HG02763 (cell line): ENCODE measurements at regions not wholly inside any gene's neighbourhood (a gene's known extent, or its start where the extent isn't known, plus 50 kb on each side); places are given as distances from the start of the nearest gene placed in this dataset.

ENCODE experiments used
- ATAC-seq: cut with Tn5 transposase; IDR thresholded peaks from one replicate; pipeline ENCODE4 v1.9.1; 2021; ENCODE audit warnings: mild to moderate bottlenecking, moderate library complexity; ENCODE audit not compliant: unreplicated experiment

GRCh38 chr12:4137015-4137414, 136.5 kb upstream of the CCND2 start:
- no peak for ATAC-seq

GRCh38 chr12:4135919-4136605, 137.5 kb upstream of the CCND2 start:
- peak; percentile 75 for ATAC-seq

DNA sequence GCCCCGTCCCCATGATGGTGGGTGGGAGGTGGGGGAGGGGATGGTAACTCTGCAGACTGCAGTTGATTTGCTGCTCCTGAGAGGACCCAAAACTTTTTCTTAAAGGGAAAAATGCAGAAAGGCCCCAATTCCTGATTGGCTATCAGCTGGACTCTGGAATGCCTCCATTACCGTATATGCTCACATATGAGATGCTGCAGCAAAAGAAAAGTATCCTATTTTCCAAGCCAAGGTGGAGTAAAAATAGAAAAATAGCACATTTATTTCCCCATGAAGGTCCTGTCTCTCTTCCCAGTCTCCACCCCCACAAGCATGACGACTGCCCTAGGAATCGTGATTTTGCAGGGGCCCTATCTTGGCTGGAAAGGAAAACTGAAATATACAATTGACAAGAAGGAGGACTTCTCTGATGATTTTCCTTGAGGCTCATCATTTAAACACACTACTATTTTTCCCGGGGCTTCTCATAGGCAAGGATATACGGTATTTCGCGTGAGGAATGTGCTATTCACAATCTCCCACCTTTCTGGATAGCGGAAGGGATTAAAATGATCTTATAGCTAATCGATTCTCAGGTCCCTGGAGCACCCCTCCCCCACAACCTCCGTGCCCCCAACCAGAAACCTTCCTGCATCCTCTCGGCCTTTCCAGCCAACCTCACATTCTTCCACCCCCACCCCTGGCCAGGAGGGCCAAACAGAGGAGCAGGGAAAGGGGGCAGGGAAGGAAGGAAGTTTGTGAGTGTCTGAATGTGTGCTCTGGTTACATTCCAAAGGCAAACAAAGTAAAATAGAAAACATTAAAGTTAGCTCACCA, 138.9 kb upstream of the CCND2 start:
- no peak for ATAC-seq

- no peak for ATAC-seq
These were observed 139.7 kb upstream of the CCND2 start for GRCh38 chr12:4133636-4134447.

DNA sequence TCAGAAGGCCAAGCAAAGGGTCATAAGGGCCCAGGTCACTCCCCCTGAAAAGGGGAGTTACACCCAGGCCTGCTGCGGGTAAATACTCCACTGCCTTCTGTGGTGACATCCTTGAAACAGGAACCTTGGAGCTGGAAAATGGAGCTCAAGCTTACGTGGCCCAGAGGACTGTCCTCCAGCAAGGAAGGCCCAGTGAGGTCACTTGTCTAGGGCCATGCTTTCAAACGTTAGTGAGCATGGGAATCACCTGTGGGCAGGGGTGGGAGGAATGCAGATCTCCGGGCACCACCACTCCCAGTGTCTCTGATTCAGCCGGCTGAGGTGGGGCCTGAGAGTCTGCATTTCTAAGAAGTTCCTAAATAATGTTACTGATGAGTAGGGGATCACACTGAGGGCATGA, 140.5 kb upstream of the CCND2 start:
- no peak for ATAC-seq

DNA sequence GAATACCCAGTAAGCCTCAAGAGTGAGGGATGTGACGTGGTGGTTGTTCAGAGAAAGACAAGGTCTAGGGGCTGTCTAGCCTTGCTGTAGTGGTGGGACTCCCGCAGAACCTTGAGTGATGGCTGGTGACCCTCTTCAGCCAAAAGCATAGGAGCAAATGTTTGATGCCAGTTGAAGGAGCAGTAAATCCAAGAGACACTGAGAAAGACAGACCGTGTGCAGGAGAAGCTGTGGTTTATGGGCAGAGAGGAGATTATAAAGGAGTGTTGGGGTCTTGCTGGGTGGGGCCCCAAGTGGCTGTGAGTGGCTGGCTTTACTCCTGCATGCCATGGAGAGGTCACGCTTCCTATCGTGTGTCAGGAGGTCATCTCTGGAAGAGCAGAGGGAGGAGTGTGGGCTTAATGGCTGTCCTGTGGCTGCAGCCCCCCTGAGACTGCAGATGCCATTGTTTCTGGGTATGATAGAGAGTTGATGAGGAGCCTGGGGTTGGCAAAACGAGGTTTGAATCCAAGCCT, 152.0 kb upstream of the CCND2 start:
- no peak for ATAC-seq

DNA sequence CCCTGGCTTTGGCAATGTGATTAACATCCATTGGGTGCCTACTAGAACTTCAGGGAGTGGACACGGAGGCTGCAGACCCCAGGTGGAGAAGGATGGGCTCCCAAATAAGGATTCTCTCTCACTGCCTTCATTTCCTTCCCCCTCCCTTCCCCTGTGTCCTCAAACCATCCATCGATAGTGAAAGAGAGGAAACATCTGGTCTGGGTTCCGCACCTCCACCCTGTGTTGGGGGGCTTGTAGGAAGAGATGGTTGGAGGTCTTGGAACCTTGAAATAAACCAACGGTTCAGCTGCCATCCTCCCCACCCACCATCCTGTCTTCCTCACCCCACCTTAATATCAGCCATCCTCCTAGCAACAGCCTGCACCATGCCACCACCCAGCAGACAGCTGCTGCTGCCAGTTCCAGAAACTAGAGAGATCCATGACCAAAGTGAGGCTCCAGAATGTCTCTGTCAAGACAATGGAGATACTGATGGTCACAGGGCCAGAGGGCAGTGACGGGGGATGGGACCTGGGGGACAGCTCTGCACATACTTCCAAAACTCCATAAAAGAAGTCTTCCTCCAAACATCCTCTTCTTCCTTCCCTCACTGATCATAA, 153.1 kb upstream of the CCND2 start:
- no peak for ATAC-seq

GRCh38 chr12:4119157-4119761, 154.3 kb upstream of the CCND2 start:
- ATAC-seq, result peak; percentile 69

DNA sequence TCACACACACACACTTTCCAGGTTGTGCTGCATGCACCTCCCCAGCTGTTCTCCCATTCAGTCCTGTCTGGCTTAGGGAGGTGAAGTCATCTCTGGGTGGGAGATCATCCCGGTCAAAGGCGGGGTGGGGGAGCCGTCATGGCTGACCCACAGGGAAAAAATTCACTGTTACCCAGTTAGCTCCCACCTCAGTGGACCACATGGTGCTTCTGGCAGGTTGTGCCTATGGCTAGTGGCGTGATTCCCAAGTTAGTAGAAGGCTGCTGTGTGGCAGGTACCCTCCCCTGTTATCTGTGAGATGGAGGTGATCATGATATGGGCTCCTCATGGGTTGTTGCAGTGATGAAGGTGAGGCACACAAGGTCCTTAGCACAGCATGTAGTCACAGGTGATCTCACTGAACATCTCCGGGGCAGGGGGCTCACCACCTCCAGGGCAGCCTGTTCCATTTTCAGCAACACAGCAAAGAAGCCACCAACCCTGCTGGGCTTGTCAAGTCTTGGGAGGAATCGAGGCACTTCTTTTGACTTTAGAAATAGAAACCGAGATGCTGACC, 154.9 kb upstream of the CCND2 start:
- peak; percentile 6 for ATAC-seq

- peak; percentile 36 for ATAC-seq
These were observed 155.5 kb upstream of the CCND2 start for GRCh38 chr12:4118017-4118510.

DNA sequence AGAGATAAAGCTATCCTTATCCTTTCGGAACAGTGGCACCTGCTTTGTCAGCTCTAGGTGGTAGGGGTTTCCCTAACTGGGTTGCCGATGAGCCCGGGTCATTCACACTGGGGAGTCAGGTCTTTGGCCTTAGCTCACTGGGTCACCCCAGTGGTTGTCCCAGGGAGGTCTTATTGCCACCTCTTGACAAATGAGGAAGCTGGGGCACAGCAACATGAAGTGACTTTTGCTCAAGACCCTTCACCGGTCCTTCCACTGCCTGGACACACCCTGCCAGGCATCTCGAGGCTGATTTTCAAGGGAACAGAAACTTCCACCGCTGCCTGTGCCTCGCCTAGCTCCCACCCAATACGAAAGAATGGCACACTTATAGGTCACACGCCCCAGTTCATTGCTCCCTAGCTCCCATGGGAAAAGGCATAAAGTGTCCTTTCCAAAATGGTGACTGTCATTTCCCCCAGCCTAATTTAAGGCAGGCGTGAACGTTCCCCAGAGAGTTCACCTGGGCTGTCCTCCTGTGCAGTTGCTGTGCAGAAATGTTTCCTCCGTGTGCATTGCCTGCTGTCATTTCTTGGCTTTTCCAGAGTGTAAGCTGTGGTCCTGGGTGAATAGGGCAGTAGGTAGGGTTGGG, 156.1 kb upstream of the CCND2 start:
- ATAC-seq, result peak; percentile 1

DNA sequence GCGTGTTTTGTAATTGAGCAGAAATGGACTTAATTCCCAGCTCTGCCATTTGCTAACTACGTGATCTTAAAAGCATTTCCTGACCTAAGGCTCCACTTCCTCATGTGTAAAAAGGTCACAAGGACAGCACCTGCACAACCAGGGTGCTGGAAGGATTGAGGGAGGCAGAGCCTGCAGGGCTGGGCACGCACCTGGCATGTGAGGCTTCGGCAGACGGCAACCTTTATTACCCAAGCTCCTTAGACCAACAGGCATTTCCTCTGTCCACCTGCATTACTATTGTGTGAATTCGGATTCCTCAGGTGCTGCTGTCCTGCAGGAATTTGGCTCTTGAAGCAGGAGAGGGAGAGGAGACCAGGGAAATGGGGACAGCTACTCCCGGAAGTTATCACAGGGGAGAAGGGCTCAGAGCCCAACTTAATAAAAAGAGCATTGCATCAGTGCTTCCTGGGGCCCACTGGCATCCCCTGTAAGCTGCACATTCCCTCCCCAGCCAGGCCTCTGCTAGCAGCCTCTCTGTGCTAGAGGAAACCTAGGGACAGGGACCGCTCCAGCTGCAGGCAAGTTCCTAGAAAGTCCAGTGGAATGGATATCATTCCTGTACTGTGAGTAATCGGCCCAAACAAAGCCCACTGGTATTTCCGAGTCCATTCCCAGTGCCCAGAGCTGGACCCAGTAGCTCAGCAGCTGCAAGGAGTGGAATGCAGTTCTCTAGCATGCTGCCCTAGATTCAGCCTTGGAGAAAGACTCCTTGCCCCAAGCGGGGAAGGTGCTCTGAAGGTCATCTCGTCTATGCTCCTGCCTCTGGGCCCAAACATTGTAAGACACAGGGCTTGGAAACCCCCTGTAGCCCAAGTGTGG, 157.1 kb upstream of the CCND2 start:
- ATAC-seq, result no peak

DNA sequence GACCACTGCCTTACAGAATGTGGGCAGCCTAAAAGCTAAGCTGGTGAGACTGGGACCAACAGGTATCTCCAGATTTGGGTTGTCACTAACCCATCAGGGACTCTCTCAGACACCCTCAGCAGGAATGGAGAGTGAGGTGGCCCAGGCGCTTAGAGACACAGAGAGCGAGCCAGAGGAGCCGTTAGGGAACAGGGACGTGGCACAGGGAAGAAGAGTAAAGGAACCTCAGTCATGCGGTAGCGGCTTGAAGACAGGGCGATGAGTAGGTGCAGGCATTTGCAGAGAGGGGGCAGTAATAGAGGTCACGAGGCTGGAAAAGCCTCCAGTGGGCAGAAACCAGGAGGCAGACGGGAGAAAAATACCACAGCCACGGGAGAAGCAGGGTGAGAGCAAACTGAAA, 158.0 kb upstream of the CCND2 start:
- ATAC-seq, result no peak

GRCh38 chr12:4114986-4115385, 158.6 kb upstream of the CCND2 start:
- no peak for ATAC-seq

GRCh38 chr12:4112734-4113325, 160.7 kb upstream of the CCND2 start:
- no peak for ATAC-seq

DNA sequence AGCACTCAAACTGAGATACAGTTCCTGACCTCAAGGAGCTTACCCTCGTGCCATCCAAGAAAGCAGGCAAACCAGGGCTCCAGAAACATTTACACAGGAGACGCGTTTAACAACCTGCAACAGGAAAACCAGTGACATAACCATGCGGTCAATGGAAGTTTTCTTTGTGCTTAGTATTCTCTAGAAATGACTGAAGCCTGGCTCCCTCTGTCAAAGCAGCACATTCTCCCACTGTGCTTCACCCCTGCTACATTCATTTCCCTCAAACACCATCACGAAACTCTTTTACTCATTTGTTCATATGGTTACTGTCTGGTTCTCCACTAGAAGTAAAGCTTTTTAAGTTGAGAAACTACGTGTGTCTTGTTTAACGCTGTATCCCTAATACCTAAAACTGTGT, 161.3 kb upstream of the CCND2 start:
- ATAC-seq, result no peak

DNA sequence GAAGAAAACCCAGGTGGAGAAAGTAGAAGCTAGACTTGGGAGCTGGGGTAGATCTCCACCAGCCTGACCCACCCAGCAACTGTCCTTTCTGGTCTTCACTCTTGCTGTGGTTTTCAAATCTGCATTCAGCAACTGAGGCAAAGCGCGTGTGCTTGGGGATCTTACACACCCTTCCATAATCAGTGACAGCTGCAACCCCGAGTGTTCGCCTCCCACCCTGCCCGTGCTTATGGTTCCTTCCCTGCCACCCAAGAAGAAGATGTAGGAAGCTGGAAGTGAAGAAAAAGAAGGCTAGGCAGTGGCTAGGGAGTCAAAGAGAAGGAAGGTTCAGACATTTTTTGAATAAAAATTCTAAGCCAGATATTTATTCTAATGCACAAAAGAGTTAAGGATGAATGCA, 162.6 kb upstream of the CCND2 start:
- ATAC-seq, result no peak

DNA sequence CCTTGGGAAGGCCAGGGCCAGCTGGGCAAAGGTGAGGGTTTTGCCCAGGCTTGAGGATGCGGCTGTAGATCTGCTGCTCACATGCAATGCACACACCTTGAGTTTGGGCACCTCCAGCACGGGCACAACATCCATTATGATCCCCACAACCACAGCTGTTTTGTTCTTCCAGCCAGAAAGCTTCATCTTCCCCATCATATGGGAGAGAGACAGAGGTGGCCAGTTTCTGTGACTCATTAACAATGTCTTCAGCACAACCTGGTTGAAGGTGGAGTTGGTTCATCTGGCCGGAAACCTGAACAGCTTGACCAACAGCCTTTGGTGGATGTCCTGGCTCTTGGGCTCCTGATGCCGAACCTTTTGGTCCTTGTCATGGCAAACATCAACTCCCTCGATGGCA, 163.7 kb upstream of the CCND2 start:
- ATAC-seq, result no peak
